GM10266 (cell line): ENCODE measurements at regions not wholly inside any gene's neighbourhood (a gene's known extent, or its start where the extent isn't known, plus 50 kb on each side); places are given as distances from the start of the nearest gene placed in this dataset.
"Not testable (repeated sequence)": the region's sequence is repeated elsewhere in the genome, so short reads cannot be mapped to it uniquely, and the experiment has no call there.

Source experiments
- DNase-seq: peaks from one replicate; pipeline ENCODE4 v3.0.0; 2012; ENCODE audit errors: extremely low spot score
- TF ChIP-seq, protein P1 (sequence below): IDR thresholded peaks from 2 replicates; pipeline ENCODE4 v1.5.1; 2012; ENCODE audit warnings: mild to moderate bottlenecking, low read depth; ENCODE audit not compliant: control insufficient read depth, insufficient read depth; ENCODE audit errors: missing control alignments

DNA sequence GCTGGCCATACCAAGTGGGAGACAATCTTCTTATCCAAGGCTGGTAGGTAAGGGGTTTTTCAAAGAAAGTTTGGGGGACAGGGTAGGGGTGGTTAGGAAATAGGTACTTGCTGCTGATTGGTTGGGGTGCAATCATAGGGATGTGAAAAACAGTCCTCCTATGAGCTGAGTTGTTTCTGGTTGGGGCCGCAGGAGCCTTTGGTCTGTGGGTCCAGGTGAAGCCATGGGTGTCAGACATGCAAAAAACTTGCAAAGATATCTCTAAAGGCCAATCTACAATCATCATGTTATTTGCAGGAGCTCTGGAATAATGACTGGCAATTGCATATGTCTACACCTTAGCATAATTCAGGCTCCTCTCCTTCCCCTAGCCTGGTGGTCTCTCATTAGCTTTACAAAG is 982.3 kb downstream of the DIPK2A start:
- TF ChIP-seq, protein P1, sequence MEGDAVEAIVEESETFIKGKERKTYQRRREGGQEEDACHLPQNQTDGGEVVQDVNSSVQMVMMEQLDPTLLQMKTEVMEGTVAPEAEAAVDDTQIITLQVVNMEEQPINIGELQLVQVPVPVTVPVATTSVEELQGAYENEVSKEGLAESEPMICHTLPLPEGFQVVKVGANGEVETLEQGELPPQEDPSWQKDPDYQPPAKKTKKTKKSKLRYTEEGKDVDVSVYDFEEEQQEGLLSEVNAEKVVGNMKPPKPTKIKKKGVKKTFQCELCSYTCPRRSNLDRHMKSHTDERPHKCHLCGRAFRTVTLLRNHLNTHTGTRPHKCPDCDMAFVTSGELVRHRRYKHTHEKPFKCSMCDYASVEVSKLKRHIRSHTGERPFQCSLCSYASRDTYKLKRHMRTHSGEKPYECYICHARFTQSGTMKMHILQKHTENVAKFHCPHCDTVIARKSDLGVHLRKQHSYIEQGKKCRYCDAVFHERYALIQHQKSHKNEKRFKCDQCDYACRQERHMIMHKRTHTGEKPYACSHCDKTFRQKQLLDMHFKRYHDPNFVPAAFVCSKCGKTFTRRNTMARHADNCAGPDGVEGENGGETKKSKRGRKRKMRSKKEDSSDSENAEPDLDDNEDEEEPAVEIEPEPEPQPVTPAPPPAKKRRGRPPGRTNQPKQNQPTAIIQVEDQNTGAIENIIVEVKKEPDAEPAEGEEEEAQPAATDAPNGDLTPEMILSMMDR, result no peak
- no peak for DNase-seq

DNA sequence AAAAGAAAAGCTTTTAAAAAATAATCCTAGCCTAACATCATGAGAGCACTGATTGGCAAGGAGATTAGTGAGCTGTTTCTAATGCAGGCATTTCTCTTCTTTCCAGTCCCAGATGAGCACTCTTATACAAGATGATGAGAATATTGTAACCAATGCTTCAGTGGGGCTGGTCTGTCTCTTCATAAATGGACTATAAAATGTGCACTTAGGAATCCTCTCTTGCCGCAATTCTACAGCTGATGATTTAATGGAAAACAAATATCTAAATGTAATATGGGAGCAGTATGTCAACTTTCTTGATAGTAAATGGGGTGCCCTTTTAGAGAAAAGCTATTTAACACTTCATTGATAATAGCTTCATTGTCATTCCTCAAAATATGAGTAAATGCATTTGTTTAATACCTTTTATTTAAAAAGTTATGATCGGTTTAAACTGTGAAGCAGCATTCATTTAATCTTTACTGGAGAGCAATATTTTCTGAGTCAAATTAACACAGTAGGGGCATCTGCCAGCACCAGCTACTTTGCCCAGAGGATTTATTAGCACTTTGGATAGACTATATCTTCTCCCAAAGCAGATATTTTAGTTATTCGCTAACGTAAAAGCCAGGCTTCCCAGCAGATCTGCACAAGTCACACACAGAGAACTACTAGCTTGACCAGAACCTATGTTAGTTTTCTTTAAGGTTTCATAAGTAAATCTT is 985.9 kb downstream of the DIPK2A start:
- no peak for DNase-seq
- TF ChIP-seq, protein P1, result no peak

DNA sequence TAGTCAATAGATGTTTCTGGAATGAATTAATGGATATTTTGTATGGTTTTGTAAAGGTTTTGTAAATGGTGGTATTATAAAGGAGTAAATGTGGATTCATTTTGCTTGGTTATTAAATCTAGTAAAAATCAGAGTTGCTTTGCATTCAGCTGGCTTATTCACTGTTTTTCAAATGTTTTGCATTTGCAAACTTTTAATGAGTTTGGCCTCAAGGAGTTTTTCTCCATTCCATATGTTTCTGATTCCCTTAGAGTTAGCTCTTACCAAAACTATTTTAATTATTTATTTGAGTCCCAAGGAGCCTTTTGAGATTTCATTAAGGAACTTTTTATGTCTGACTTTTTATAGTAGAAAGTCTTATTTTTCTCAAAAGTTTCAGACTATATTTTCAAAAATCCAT is 992.2 kb downstream of the DIPK2A start:
- TF ChIP-seq, protein P1, result no peak
- no peak for DNase-seq

DNA sequence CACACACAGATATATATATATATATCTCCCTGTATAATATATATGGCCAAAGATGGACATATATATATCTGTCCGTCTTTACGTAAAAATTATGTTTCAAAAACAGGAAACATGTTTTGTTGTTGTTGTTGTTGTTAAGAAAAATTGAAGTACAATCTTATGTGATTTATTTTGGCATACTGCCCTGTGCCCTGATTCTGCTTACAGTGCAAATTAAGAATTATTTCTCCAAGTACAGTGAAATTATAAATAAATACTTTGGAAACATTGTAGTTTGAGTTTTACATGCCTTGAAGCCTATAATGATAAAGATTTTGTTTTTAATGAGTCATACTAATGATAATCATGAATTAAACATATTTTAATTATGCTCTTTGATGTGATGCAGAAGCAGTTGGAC is 994.9 kb downstream of the DIPK2A start:
- TF ChIP-seq, protein P1, result no peak

DNA sequence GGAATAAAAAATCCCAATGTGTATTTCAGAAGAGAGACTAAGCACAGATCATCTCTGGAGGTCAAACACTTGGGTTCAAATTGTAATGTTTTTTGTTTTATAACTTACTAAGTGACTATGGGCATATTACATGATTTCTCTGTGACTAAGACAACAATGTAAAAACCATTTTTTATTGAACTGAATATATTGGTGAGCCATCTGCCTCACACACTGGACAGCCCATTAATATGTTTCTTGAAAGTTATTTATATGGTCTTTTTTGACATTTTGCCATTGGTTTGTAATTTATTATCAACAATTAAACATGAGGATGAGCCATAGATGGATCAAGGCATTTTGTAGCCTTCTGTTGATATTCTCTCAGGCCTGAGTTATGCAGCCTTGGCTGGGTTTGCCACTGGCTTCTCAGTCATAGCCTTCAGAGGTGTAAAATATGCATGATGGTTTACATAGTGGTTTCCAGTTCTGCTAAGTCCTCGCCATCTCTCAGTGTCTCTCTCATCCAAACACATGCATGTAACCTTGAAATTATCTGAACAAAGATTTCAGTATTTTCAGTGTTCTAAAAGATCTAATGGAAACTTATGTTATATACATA is 997.2 kb downstream of the DIPK2A start:
- TF ChIP-seq, protein P1, result no peak
- no peak for DNase-seq

More for the DNA sequence above, 994.9 kb downstream of the DIPK2A start:
- DNase-seq, result no peak

DNA sequence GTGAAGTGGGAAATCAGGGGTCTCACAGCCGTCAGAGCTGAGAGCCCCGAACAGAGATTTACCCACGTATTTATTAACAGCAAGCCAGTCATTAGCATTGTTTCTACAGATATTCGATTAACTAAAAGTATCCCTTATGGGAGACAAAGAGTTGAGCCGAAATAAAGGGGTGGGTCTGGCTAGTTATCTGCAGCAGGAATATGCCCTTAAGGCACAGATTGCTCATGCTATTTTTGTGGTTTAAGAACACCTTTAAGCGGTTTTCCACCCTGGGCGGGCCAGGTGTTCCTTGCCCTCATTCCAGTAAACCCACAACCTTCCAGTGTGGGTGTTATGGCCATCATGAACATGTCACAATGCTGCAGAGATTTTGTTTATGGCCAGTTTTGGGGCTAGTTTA is 1012.9 kb downstream of the DIPK2A start:
- not testable (repeated sequence) for DNase-seq

DNA sequence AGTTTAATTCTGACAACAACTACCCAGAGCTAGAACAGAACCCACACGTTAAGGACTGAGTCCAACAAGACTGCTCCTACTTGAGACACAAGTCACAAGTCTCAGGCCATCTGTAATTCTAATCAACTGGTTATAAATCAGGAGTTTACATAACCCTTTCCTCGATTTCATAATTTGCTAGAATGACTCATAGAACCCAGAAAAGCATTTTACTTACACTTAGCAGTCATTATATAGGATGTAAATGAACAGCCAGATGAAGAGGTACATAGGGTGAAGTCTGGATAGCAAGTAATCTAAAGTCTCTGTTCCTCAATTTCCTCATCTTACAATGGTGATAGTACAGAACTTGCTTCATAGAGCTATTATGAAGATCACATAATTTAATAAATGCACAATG is 1018.2 kb downstream of the DIPK2A start:
- DNase-seq, result no peak

More for the DNA sequence above, 1018.2 kb downstream of the DIPK2A start:
- TF ChIP-seq, protein P1, result no peak
